Gastrocnemius medialis (tissue), 4 donors: ENCODE measurements at regions not wholly inside any gene's neighbourhood (a gene's known extent, or its start where the extent isn't known, plus 50 kb on each side); places are given as distances from the start of the nearest gene placed in this dataset.

Source experiments
- CTCF ChIP-seq, 5 experiments: fragments of 450-650 bp in 3 of 5; fragments of 200-600 bp in 2 of 5; sonication (generic) in 2 of 5; IDR thresholded peaks in 4 of 5; conservative IDR thresholded peaks in 1 of 5; 1 replicate in 4 of 5; 2 replicates in 1 of 5; pipeline ENCODE4 v1.5.1; 2016 to 2019; ENCODE audit warnings: antibody characterized with exemption in 5 of 5, mild to moderate bottlenecking in 3 of 5, moderate library complexity in 3 of 5
- POLR2A ChIP-seq, 2 donors: fragments of 450-650 bp; IDR thresholded peaks; one replicate each; pipeline ENCODE4 v1.6.1; 2017; ENCODE audit warnings: antibody characterized with exemption in 2 of 2, mild to moderate bottlenecking in 2 of 2, moderate library complexity in 2 of 2

GRCh38 chr4:56224641-56225040 is 162.7 kb downstream of the AASDH start:
- TF ChIP-seq POLR2A (IDR thresholded peaks at IDR 0.05): no peak
- TF ChIP-seq CTCF (IDR thresholded peaks at IDR 0.05 in 4 of 5, conservative IDR thresholded peaks at IDR 0.05 in 1 of 5): no peak
